Esophagus squamous epithelium (tissue), 4 donors: ENCODE measurements at regions not wholly inside any gene's neighbourhood (a gene's known extent, or its start where the extent isn't known, plus 50 kb on each side); places are given as distances from the start of the nearest gene placed in this dataset.

Source experiments
- POLR2A ChIP-seq, 4 donors: fragments of 450-650 bp; IDR thresholded peaks; one replicate each; pipeline ENCODE4 v1.6.1; 2017; ENCODE audit warnings: antibody characterized with exemption in 4 of 4, mild to moderate bottlenecking in 4 of 4, moderate library complexity in 3 of 4
- TF ChIP-seq, protein P1 (sequence below), 6 experiments: fragments of 450-650 bp in 4 of 6; fragments of 200-600 bp in 2 of 6; sonication (generic) in 2 of 6; IDR thresholded peaks; one replicate each; pipeline ENCODE4 v1.5.1; 2016 to 2019; ENCODE audit warnings: antibody characterized with exemption in 6 of 6, mild to moderate bottlenecking in 4 of 6, moderate library complexity in 4 of 6

DNA sequence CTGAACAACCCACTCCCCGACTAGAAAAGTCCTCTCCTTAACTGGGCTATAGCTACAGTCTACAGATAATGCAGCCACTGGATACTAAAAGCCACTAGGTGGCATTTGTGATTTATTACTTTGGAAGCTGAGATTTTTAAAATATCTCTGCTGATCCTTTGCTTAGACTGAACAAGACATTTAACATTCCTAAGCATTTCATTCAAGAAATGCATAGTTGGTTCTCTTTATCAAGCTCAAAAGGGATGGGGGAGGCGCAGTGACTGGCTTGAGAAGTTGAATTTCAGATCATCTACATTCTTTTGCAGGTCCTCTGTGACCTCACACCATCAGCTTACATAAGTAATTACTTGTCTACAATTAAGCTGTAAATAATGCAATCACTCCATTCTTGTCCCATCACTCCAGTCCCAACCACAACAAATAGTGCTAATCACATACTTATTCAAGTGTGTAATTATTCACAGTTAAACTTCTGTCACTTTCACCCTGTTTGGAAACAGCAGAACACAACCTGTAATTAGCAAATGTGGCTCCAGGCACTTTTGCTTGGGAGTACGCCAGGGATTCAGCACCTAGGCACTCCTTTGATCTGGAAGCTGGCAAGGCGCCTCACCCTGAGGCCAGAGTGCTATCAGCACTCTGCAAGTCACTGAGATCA lies 203.6 kb downstream of the NOVA1 start:
- no peak for TF ChIP-seq POLR2A (IDR thresholded peaks at IDR 0.05)
- TF ChIP-seq, protein P1, sequence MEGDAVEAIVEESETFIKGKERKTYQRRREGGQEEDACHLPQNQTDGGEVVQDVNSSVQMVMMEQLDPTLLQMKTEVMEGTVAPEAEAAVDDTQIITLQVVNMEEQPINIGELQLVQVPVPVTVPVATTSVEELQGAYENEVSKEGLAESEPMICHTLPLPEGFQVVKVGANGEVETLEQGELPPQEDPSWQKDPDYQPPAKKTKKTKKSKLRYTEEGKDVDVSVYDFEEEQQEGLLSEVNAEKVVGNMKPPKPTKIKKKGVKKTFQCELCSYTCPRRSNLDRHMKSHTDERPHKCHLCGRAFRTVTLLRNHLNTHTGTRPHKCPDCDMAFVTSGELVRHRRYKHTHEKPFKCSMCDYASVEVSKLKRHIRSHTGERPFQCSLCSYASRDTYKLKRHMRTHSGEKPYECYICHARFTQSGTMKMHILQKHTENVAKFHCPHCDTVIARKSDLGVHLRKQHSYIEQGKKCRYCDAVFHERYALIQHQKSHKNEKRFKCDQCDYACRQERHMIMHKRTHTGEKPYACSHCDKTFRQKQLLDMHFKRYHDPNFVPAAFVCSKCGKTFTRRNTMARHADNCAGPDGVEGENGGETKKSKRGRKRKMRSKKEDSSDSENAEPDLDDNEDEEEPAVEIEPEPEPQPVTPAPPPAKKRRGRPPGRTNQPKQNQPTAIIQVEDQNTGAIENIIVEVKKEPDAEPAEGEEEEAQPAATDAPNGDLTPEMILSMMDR (IDR thresholded peaks at IDR 0.05), result peak in 5 of 6 experiments; percentile 7 to 46 (median 25)
